HG03095 (cell line): ENCODE measurements at regions not wholly inside any gene's neighbourhood (a gene's known extent, or its start where the extent isn't known, plus 50 kb on each side); places are given as distances from the start of the nearest gene placed in this dataset.
"Not testable (repeated sequence)": the region's sequence is repeated elsewhere in the genome, so short reads cannot be mapped to it uniquely, and the experiment has no call there.

Experiments used
- ATAC-seq: cut with Tn5 transposase; IDR thresholded peaks from one replicate; pipeline ENCODE4 v1.9.1; 2021; ENCODE audit warnings: moderate library complexity; ENCODE audit not compliant: unreplicated experiment

DNA sequence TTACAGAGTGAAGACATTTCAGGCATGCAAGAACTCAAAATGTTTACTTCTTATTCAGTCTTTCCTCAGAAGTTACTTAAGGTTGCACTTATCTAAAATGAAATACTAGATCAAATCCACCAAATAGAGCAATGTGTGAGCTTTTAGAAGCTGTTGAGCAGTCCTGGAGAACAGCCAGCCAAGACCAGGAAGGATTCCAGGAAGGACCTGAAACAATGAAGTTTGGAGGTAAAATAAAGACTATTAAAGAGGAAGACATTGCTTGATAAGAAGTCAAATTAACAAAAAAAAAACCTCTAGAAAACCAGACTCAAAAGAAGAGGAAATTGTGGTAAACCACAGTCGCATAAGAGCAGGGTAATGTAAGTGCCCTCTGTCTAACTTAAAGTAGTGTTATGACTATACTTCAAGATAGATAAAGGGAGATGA is 156.2 kb upstream of the S1PR3 start:
- no peak for ATAC-seq

DNA sequence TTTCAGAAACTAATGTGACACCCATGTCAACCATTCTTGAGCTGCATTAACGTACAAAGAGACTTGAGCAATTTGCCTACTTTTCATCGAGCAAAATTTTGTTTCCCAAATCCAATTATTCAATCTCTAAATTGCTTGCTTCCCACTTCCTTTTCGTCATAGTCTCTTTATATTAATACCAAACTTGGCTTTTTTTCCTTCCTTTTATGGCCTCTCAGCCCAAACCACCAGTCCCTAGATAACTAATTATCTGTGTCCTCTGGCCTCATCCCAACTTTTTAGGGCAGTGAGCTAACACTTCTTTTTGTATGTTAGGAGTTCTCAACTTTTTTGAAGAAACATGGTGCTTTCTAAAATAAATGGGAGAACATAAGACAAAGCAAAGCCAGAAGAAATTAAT is 155.5 kb upstream of the S1PR3 start:
- no peak for ATAC-seq

GRCh38 chr9:88837731-88838130 is 153.5 kb upstream of the S1PR3 start:
- ATAC-seq, result no peak

GRCh38 chr9:88849878-88850277 is 141.4 kb upstream of the S1PR3 start:
- not testable (repeated sequence) for ATAC-seq

DNA sequence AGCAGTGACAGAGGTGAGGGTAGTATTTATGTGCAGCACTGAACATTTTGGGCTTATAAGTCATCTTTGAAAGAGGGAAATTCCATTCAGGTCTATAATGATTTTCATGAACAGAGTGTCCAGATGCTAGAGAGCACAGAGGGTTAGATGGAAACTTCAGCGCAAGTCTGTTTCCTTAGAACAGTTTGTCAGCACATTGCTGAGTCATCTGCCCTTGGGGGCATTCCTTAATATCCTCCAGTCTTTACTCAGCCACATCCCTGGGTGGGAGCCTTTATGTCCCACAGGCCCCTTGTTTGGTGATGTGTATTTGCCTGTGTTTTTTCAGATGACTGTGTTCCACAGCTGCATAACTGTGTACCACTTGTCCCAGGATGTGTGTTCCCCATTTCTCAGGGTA is 138.5 kb upstream of the S1PR3 start:
- ATAC-seq, result no peak

DNA sequence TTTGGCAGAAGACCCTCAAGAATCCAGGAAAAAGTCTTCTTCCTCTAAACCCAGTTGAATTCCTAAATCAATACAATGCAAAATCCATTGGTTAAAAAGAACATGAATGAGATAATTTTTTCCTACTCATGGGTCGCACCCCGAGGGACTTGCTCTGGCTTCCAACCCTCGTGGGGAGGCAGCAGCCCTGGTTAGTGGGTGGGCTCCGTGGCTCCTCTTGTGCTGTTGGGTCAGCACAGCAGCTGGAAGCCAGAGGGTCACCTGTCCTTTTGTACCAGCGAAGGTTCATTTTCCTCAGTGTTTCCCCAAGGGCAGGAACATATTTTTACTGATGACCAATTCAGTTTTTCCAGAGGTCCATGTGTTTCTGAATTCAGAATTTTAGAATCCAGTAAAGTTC is 120.6 kb upstream of the S1PR3 start:
- ATAC-seq, result no peak

- ATAC-seq, result no peak
These were observed 119.6 kb upstream of the S1PR3 start for GRCh38 chr9:88871669-88872068.

GRCh38 chr9:88872192-88872946 is 118.9 kb upstream of the S1PR3 start:
- no peak for ATAC-seq

- ATAC-seq, result no peak
These were observed 117.6 kb upstream of the S1PR3 start for GRCh38 chr9:88873635-88874034.

DNA sequence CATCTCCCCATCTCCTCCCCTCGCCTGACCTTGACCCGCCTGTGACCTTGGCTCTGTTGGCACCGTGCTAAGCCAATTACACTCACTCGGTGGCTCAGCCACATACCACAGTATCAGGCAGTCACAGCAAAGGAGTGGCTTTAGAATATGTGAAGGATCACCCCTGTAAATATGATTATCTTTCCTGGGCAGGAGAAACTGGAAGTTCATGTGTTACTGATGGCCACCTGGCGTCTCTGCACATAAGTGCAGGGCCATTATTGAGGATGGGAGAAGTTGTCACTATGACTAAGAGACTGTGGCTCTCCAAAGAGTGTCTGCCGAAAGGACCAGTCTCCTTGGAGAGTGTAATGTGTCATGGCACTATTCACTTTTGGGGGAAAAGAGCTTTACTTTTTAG is 116.9 kb upstream of the S1PR3 start:
- ATAC-seq, result no peak

DNA sequence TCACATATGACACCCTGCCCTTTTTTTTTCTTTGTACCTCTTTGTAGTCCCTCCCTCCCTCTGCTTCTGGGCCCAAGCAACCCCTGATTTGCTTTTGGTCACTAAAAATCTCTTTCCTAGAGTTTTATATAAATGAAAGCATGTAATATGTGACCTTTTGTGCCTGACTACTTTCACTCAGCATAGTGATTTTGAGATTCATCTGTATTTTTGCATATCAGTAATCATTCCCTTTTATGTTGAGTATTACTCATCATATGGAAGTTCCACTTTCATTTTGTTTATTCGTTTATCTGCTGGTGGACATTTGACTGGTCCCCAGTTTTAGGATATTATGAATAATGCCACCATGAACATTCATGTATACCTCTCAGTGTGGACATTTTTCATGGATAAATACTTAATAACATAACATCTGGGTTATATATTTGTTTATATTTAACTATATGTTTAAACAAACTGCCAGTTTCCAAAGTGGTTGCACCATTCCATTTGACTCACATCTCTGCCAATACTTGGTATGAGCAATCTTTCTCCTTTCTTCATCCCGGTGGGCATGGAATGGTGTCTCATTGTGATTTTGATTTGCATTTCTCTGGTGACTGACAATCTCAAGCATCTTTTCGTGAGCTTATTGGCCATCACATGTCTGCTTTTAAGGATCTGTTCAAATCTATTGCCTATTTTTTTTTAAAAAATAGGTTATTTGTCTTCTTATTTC is 115.7 kb upstream of the S1PR3 start:
- ATAC-seq, result no peak

- no peak for ATAC-seq
These were observed 111.1 kb upstream of the S1PR3 start for GRCh38 chr9:88880199-88880598.

GRCh38 chr9:88884291-88884690 is 107.0 kb upstream of the S1PR3 start:
- ATAC-seq, result not testable (repeated sequence)

GRCh38 chr9:88886762-88887161 is 104.5 kb upstream of the S1PR3 start:
- not testable (repeated sequence) for ATAC-seq

DNA sequence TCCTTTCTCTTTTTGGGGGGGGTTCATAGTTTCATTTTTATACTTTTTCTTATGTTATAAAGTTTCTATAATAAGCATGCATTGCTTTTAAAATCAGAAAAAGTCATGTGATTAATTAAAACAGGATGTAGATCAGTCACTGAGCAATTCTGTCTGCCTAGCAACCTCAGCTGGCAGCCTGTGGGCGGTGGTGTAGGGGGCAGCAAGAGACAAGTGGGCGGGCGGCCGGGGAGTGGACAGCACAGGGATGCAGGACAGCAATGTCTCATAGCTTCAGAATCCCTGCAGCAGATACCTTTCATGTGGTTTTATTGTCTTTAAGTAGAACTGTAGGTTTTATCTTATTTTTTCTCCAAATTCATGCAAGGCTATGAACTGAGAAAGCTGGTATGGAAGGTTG is 101.9 kb upstream of the S1PR3 start:
- ATAC-seq, result no peak

GRCh38 chr9:88890546-88890945 is 100.7 kb upstream of the S1PR3 start:
- ATAC-seq, result no peak

DNA sequence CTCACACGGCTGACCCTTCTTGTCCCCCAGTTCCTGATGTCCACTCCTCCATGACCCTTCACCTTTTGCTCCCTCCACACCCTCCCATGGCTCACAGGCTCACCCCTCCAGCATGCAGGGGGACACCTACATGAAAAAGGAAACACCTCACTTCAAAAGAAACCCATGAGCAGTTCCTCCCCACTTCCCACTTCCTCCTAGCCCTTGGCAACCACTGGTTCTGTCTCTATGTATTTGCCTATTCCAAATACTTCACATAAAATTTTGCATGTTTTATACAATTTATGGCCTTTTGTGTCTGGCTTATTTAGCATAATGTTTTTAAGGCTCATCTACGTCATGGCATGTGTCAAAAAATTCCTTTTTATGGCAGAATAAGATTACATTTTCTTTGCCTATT is 100.2 kb upstream of the S1PR3 start:
- no peak for ATAC-seq

- no peak for ATAC-seq
These were observed 98.5 kb upstream of the S1PR3 start for GRCh38 chr9:88892724-88893123.

DNA sequence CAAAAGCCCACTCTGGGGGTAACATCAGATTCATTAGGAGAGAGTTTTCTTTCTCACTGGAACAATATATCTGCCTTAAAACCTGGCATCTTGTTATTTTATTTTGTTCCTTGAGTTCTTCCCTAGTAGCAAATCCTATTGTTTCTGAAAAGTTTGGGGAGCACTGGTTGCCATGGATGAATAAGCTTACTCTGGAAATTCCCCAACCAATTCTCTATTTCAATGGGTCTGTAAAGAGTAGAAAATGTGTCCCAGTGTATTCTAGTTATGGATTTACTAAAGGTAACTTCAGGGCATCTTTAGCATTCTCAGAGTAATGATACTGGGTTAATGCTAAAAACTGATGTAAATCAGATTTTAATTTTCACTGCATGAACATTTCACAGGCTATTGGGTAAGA is 94.2 kb upstream of the S1PR3 start:
- no peak for ATAC-seq

DNA sequence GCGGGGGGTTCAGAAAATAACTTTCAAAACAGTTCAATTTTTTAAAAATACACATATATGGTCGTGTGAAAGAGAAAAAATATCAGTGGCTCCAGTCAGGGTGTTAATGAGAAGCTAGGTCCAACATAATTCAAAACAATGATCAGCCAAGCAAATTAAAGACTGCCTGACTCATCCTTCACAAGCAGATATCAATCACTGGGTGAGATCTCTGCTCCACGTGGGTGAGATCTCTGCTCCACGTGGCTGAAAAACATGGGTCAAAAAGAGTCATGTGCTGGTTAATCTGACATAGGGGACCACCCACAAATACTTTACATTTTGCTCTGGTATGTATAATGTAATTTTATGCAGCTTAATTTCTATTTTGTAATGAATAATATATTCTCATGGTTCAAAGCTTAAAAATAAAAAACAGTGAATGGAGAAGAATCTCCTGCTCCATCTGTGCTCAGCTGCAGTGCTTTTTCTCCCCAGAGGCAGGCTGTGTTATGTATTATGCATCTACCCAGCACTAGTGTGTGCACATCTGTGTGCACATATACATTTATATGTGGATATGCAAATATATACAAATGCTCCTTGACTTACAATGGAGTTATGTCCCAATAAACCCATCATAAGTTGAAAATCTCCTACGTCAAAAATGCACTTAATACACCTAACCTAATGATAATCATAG is 93.1 kb upstream of the S1PR3 start:
- no peak for ATAC-seq

- ATAC-seq, result no peak
These were observed 85.8 kb upstream of the S1PR3 start for GRCh38 chr9:88905506-88905905.

DNA sequence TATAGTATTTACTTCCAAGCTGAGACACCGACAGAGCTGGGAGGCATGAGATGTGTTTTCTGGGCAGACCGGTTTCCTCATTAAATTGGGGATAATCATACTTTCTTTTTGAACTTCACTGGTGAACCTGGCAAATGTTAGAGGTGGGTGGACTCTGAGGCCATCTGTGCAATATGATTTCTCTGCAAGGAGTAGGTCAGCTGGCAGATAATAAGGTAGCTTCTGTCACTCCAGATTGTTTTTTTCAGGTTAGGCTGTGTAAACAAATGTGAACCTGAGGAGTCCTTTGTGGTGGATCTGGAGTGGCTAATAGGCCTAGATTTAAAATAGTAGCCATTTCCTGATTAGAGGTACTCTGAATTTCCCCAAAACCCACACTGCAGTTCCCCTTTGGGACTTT is 75.4 kb upstream of the S1PR3 start:
- no peak for ATAC-seq
